NCI-H128 (cell line): ENCODE measurements at regions not wholly inside any gene's neighbourhood (a gene's known extent, or its start where the extent isn't known, plus 50 kb on each side); places are given as distances from the start of the nearest gene placed in this dataset.

Experiments
- DNase-seq: peaks from one replicate; lab custom pipeline; 2025; ENCODE audit not compliant: unreplicated experiment; lab: John Stamatoyannopoulos, UW

GRCh38 chr5:67488885-67489284, 292.3 kb upstream of the CD180 start:
- DNase-seq, result no peak

- no peak for DNase-seq
These were observed 291.3 kb upstream of the CD180 start for GRCh38 chr5:67487862-67488261.

- no peak for DNase-seq
These were observed 286.9 kb upstream of the CD180 start for GRCh38 chr5:67483453-67484030.

GRCh38 chr5:67481362-67481761, 284.8 kb upstream of the CD180 start:
- DNase-seq, result no peak

GRCh38 chr5:67478337-67478736, 281.7 kb upstream of the CD180 start:
- DNase-seq, result no peak

- no peak for DNase-seq
These were observed 280.4 kb upstream of the CD180 start for GRCh38 chr5:67476995-67477394.

GRCh38 chr5:67476531-67476930, 279.9 kb upstream of the CD180 start:
- no peak for DNase-seq

- DNase-seq, result no peak
These were observed 278.9 kb upstream of the CD180 start for GRCh38 chr5:67475489-67475888.

- DNase-seq, result no peak
These were observed 278.1 kb upstream of the CD180 start for GRCh38 chr5:67474597-67475238.

- no peak for DNase-seq
These were observed 270.5 kb upstream of the CD180 start for GRCh38 chr5:67467110-67467509.

- DNase-seq, result no peak
These were observed 269.1 kb upstream of the CD180 start for GRCh38 chr5:67465537-67466207.

- DNase-seq, result no peak
These were observed 265.5 kb upstream of the CD180 start for GRCh38 chr5:67462147-67462546.

- no peak for DNase-seq
These were observed 262.7 kb upstream of the CD180 start for GRCh38 chr5:67459253-67459652.

- no peak for DNase-seq
These were observed 259.4 kb upstream of the CD180 start for GRCh38 chr5:67455970-67456369.

- no peak for DNase-seq
These were observed 258.5 kb upstream of the CD180 start for GRCh38 chr5:67454957-67455561.

GRCh38 chr5:67453111-67453905, 256.7 kb upstream of the CD180 start:
- no peak for DNase-seq

- no peak for DNase-seq
These were observed 255.2 kb upstream of the CD180 start for GRCh38 chr5:67451640-67452279.

GRCh38 chr5:67447732-67448131, 251.1 kb upstream of the CD180 start:
- DNase-seq, result no peak

- no peak for DNase-seq
These were observed 241.6 kb upstream of the CD180 start for GRCh38 chr5:67437905-67438845.

- no peak for DNase-seq
These were observed 238.4 kb upstream of the CD180 start for GRCh38 chr5:67435032-67435431.
